Uterus (tissue), 2 donors: ENCODE measurements at regions not wholly inside any gene's neighbourhood (a gene's known extent, or its start where the extent isn't known, plus 50 kb on each side); places are given as distances from the start of the nearest gene placed in this dataset.
"Not testable (repeated sequence)": the region's sequence is repeated elsewhere in the genome, so short reads cannot be mapped to it uniquely, and the experiment has no call there.

Experiments used
- CTCF ChIP-seq, 4 experiments: fragments of 200-600 bp in 2 of 4; fragments of 450-650 bp in 2 of 4; sonication (generic) in 2 of 4; IDR thresholded peaks; one replicate each; pipeline ENCODE4 v1.5.1; 2016 to 2019; ENCODE audit warnings: antibody characterized with exemption in 4 of 4, mild to moderate bottlenecking in 2 of 4, moderate library complexity in 1 of 4
- POLR2A ChIP-seq, 2 donors: fragments of 450-650 bp; IDR thresholded peaks; one replicate each; pipeline ENCODE4 v1.6.1; 2016; ENCODE audit warnings: antibody characterized with exemption in 2 of 2, mild to moderate bottlenecking in 1 of 2, moderate library complexity in 1 of 2

DNA sequence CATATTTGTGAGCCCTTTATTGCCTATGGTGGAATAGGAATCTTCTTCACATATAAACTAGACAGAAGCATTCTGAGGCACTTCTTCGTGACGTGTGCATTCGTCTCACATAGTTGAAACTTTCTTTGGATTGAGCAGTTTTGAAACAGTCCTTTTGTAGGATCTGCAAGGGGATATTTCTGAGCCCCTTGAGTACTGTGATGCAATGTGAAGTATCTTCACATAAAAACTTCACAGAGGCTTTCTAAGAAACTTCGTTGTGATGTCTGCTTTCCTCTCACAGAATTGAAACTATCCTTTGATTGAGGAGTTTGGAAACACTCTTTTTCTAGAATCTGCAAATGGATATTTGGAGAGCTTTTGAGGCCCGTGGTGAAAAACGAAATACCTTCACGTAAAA is 3030.3 kb downstream of the TUBA3C start:
- not testable (repeated sequence) for TF ChIP-seq POLR2A, CTCF (IDR thresholded peaks at IDR 0.05)
